Calu3 (cell line): ENCODE measurements at regions not wholly inside any gene's neighbourhood (a gene's known extent, or its start where the extent isn't known, plus 50 kb on each side); places are given as distances from the start of the nearest gene placed in this dataset.

ENCODE experiments used
- BruUV-seq: library from RNA; stranded (reverse); fragments of 400-500 nt; replicated peaks from 2 replicates; lab custom pipeline; 2021; lab: Mats Ljungman, UMichigan
- CTCF ChIA-PET: fragments of 300-600 bp; sonication (Branson Sonifier 250); formaldehyde crosslinking; loops from one replicate; lab custom pipeline; 2022; ENCODE audit warnings: antibody characterized with exemption; lab: Charles Lee
- DNase-seq: peaks from one replicate; pipeline ENCODE4 v3.0.0; 2022
- H3K27ac Mint-ChIP-seq: one replicate; pipeline ENCODE4 v1.8.0; 2022; ENCODE audit warnings: mixed read lengths; ENCODE audit not compliant: unreplicated experiment
- H3K27me3 Mint-ChIP-seq: one replicate; pipeline ENCODE4 v1.8.0; 2022; ENCODE audit warnings: mixed read lengths; ENCODE audit not compliant: unreplicated experiment
- H3K36me3 Mint-ChIP-seq: one replicate; pipeline ENCODE4 v1.8.0; 2022; ENCODE audit warnings: mild to moderate bottlenecking, moderate library complexity, mixed read lengths; ENCODE audit not compliant: insufficient read depth, unreplicated experiment
- H3K4me1 Mint-ChIP-seq: one replicate; pipeline ENCODE4 v1.8.0; 2022; ENCODE audit warnings: mild to moderate bottlenecking, low read depth, mixed read lengths; ENCODE audit not compliant: unreplicated experiment
- H3K4me3 Mint-ChIP-seq: one replicate; pipeline ENCODE4 v1.8.0; 2022; ENCODE audit warnings: mild to moderate bottlenecking, low read depth, moderate library complexity, mixed read lengths; ENCODE audit not compliant: unreplicated experiment
- H3K9me3 Mint-ChIP-seq: one replicate; pipeline ENCODE4 v1.8.0; 2022; ENCODE audit warnings: low read depth, mixed read lengths; ENCODE audit not compliant: unreplicated experiment
- CTCF ChIP-seq: fragments of 200-600 bp; IDR thresholded peaks from one replicate; pipeline ENCODE4 v1.8.0; 2022; ENCODE audit warnings: antibody characterized with exemption; ENCODE audit not compliant: unreplicated experiment
- intact Hi-C: fragments of 100-400 bp; cut with micrococcal nuclease; formaldehyde crosslinking; loops from one replicate; pipeline ENCODE4 v1.10.0; 2022; ENCODE audit not compliant: unreplicated experiment

GRCh38 chr16:8500351-8500750 is 90.0 kb downstream of the TMEM114 start:
- Mint-ChIP-seq H3K9me3 (no peaks in the 10 kb centered on the region), H3K36me3 (no peaks in the 10 kb centered on the region), H3K27me3 (peaks cover 68% of the 10 kb centered on the region), H3K27ac (no peak overlapping the region), H3K4me3 (no peak overlapping the region), H3K4me1 (peaks cover 9% of the 10 kb centered on the region)
- CTCF ChIA-PET = no interaction called here
- BruUV-seq = no TSS peak
- intact Hi-C loops = no loop called here
- no peak for DNase-seq
- no peak for TF ChIP-seq CTCF

DNA sequence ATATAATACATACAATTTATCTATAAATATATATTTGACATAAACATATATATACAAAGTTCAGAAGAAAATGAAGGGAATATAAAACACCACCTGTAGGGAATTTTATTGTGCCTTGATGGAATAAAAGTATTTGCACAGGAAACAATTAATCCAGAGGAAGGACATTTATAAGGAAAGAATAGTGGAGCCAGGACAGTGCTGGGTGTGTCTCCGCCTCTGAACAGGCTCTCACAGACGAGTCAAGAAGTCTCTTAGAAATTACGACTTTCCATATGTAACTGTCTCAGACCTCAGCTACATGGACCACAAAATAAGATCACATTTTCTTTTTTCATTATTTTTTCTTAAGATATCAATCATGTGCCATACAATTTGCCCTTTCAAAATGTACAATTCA is 93.9 kb downstream of the TMEM114 start:
- no peaks in the 10 kb centered on the region for H3K4me1 Mint-ChIP-seq
- intact Hi-C loops = no loop called here
- no TSS peak for BruUV-seq
- TF ChIP-seq CTCF = no peak
- H3K27me3 Mint-ChIP-seq = peaks cover 84% of the 10 kb centered on the region
- no peak overlapping the region for H3K27ac Mint-ChIP-seq
- no peak overlapping the region for H3K4me3 Mint-ChIP-seq
- no peaks in the 10 kb centered on the region for H3K36me3 Mint-ChIP-seq
- DNase-seq = no peak
- CTCF ChIA-PET = no interaction called here
- H3K9me3 Mint-ChIP-seq = no peaks in the 10 kb centered on the region

DNA sequence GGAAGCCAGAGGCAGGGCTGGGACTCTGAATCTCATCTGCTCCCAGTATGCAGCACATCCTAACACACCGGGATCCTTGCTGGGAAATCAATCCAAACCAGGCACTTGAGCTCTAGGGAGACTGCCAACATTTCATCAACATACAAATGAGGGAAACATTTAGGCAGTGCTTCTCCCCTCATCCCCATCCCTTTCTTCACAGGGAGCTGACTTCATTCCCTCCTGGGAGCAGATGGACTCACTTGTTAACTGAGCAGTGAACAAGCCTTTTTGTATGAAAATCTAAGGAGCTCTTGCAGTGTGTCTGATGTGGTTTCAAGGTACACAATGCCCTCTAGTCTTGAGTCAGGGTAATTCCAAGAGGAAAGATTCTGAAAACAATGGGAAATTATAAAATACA is 96.3 kb downstream of the TMEM114 start:
- Mint-ChIP-seq H3K4me3 (no peak overlapping the region), H3K27ac (no peak overlapping the region), H3K27me3 (peaks cover 93% of the 10 kb centered on the region), H3K36me3 (no peaks in the 10 kb centered on the region), H3K4me1 (no peaks in the 10 kb centered on the region), H3K9me3 (no peaks in the 10 kb centered on the region)
- TF ChIP-seq CTCF = no peak
- intact Hi-C loops = no loop called here
- DNase-seq = no peak
- CTCF ChIA-PET = interaction anchor here (0.9 to 1.0 kb wide), 2 partner anchors 56 to 262 kb away, joined by 3 to 4 read pairs; no protein-coding TSS in a partner anchor
- BruUV-seq = no TSS peak

GRCh38 chr16:8492690-8493089 is 97.6 kb downstream of the TMEM114 start:
- no TSS peak for BruUV-seq
- CTCF ChIA-PET = no interaction called here
- H3K27ac Mint-ChIP-seq = no peak overlapping the region
- DNase-seq = no peak
- intact Hi-C loops = no loop called here
- H3K9me3 Mint-ChIP-seq = no peaks in the 10 kb centered on the region
- H3K4me3 Mint-ChIP-seq = no peak overlapping the region
- H3K27me3 Mint-ChIP-seq = peaks cover 93% of the 10 kb centered on the region
- H3K4me1 Mint-ChIP-seq = no peaks in the 10 kb centered on the region
- H3K36me3 Mint-ChIP-seq = no peaks in the 10 kb centered on the region
- no peak for TF ChIP-seq CTCF
